HFF-Myc (cell line): ENCODE measurements at regions not wholly inside any gene's neighbourhood (a gene's known extent, or its start where the extent isn't known, plus 50 kb on each side); places are given as distances from the start of the nearest gene placed in this dataset.
"Not testable (repeated sequence)": the region's sequence is repeated elsewhere in the genome, so short reads cannot be mapped to it uniquely, and the experiment has no call there.

Experiments
- DNase-seq: peaks from one replicate; pipeline ENCODE4 v3.0.0-alpha.2; 2011; ENCODE audit warnings: low read depth; ENCODE audit errors: extremely low read depth
- H3K4me3 ChIP-seq: replicated peaks from 2 replicates; pipeline ENCODE4 v1.5.1; 2011; ENCODE audit warnings: low read depth, mild to moderate bottlenecking, control low read depth, low read length
- TF ChIP-seq, protein P1 (sequence below): IDR thresholded peaks from 2 replicates; pipeline ENCODE4 v1.5.1; 2012; ENCODE audit warnings: mild to moderate bottlenecking, low read depth, low read length, control low read depth; ENCODE audit errors: missing control alignments

DNA sequence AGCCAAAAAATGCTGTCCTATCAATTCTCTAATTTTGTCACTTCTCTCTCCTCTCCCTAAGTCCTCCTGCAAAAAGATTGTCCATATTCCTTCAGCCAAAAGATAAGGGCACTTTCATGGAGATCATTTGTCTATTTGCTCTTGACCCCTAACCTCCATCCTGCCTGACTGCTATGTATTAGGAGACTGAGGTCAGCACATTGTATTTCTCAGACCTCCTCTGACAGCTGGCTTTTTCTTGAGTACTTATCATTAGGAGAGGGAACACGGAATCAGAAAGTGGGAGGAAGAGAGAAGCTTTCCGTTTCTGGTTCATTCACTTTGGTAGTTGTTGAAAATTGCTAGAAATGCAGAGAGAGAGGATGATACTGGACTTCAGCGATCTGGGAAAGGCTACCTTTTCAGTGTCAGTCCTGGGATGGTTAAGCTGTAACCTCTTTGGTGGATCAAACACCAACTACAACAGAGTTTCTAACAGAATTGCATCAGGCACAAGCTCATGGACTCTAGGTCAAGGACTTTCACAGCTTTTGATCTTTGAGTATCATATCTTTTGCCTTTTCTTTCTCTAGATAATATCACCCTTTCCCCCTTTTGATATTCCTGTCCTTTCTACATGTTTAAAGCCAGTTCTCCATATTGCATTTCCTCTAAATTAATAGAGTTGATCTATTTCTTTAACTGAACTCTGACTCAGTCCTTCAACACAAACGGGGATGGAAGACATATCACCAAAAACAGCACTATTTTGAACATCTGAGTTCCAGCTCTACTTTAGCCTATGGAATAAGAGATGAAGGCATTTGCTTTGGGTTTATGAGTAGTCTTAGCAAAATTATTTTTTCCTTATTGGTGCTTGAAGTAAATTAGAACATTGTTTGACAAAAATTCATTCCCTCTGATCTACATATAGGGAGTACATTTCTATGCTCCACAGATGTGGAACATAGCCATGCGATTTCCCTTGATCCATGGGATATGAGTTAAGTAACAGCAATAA, 63.3 kb upstream of the KYNU start:
- TF ChIP-seq, protein P1, sequence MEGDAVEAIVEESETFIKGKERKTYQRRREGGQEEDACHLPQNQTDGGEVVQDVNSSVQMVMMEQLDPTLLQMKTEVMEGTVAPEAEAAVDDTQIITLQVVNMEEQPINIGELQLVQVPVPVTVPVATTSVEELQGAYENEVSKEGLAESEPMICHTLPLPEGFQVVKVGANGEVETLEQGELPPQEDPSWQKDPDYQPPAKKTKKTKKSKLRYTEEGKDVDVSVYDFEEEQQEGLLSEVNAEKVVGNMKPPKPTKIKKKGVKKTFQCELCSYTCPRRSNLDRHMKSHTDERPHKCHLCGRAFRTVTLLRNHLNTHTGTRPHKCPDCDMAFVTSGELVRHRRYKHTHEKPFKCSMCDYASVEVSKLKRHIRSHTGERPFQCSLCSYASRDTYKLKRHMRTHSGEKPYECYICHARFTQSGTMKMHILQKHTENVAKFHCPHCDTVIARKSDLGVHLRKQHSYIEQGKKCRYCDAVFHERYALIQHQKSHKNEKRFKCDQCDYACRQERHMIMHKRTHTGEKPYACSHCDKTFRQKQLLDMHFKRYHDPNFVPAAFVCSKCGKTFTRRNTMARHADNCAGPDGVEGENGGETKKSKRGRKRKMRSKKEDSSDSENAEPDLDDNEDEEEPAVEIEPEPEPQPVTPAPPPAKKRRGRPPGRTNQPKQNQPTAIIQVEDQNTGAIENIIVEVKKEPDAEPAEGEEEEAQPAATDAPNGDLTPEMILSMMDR: no peak
- no peak overlapping the region for H3K4me3 ChIP-seq
- no peak for DNase-seq

DNA sequence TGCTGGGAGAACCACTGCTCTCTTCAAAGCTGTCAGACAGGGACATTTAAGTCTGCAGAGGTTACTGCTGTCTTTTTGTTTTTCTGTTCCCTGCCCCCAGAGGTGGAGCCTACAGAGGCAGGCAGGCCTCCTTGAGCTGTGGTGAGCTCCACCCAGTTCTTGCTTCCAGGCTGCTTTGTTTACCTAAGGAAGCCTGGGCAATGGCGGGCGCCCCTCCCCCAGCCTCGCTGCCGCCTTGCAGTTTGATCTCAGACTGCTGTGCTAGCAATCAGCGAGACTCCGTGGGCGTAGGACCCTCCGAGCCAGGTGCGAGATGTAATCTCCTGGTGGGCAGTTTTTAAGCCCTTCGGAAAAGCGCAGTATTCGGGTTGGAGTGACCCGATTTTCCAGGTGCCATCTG, 65.8 kb upstream of the KYNU start:
- not testable (repeated sequence) for H3K4me3 ChIP-seq, DNase-seq

DNA sequence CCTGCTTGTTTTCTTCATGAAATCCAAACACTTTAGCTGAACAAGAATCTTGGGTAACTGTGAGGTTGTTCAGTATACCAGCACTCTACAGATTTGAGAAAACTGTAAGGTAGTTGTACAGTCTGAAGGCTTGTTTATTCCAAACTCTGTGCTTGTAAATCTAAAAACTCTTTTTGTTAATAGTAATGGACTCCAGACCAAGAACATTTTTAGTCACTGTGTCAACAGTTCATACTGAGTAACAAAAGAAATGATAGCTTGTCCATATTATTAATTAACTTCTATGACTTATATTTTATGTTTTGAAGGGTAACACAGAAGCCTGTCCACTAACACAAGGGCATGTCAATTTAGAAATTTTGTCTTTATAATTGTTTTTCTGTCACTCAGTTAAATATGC, 72.2 kb upstream of the KYNU start:
- no peak overlapping the region for H3K4me3 ChIP-seq
- TF ChIP-seq, protein P1: no peak
- no peak for DNase-seq

GRCh38 chr2:142803158-142803557, 74.3 kb upstream of the KYNU start:
- DNase-seq: no peak
- TF ChIP-seq, protein P1: no peak
- no peak overlapping the region for H3K4me3 ChIP-seq

DNA sequence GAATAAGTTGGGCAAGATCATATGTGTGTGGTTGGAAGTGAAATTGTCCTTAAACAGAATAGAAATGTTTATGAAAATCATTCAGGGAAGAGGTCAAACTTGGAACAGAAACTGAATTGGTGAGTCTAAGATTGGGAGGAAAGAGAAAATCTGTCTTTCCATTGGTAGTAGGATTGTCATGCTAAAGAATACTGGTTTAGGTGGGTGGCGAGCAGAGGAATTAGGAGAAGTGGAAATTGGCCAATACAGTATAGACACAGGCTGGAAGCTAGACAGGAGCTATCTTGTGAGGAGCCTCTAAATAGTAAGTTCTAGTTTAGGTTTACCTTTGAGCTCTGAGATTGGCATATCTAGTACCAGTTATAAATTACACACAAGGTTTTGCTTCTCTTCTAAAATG, 80.9 kb upstream of the KYNU start:
- TF ChIP-seq, protein P1: no peak
- no peak for DNase-seq

GRCh38 chr2:142796161-142796560, 81.3 kb upstream of the KYNU start:
- no peak overlapping the region for H3K4me3 ChIP-seq
- TF ChIP-seq, protein P1: no peak
- no peak for DNase-seq

More for the DNA sequence above, 80.9 kb upstream of the KYNU start:
- no peak overlapping the region for H3K4me3 ChIP-seq

DNA sequence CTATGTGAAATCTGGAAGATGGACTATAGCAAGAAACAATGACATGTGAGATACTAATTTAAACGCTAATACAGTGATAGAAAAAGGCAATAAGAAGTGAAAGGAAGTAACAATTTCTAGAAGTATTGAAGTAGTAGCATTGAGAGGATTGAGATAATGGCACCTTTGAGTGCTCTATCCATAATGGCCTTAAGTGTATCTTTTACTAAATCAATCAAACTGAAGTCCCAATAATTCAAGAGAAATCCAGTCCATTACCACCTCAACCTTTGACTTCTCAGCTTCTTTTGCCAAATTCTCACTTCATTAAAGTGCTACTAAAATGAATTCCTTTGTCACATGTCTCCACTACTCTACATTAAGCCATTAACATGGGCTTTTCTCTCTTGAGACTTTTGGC, 82.6 kb upstream of the KYNU start:
- TF ChIP-seq, protein P1: no peak
- DNase-seq: no peak
- no peak overlapping the region for H3K4me3 ChIP-seq

- H3K4me3 ChIP-seq, DNase-seq: not testable (repeated sequence)
These were observed 85.1 kb upstream of the KYNU start for GRCh38 chr2:142792328-142792727.
